ENCODE measurements at regions not wholly inside any gene's neighbourhood (a gene's known extent, or its start where the extent isn't known, plus 50 kb on each side); places are given as distances from the start of the nearest gene placed in this dataset.

DNA sequence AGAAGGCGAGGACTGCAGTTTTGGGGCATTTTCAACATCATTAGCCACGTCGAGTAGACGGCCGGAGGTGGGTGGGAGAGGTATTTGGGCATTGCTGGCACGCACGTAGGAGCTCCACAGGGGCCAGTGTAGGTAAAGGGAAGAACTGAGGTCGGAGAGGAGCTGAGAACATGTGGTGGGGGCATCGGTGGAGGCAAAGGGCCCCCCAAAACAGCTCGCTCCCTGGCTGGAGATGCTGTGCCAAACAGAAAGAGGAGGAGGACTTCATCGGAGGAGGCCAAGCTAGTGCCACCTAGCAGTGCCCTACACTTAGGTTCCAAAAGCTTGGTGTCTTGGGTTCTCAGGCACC, 52.0 kb upstream of the PPP2R5C start:
- Mint-ChIP-seq H3K9me3 (no peaks in the 10 kb centered on the region), H3K27ac (no peak overlapping the region), H3K27me3 (peaks cover 22% of the 10 kb centered on the region), H3K4me3 (no peak overlapping the region), H3K36me3 (peaks cover 4% of the 10 kb centered on the region), H3K4me1 (ENCODE audit: unreplicated experiment) (peaks cover 13% of the 10 kb centered on the region)
- no peak for TF ChIP-seq CTCF (conservative IDR thresholded peaks at IDR 0.05)
- DNase-seq (ENCODE audit: extremely low spot score, unreplicated experiment): no peak

DNA sequence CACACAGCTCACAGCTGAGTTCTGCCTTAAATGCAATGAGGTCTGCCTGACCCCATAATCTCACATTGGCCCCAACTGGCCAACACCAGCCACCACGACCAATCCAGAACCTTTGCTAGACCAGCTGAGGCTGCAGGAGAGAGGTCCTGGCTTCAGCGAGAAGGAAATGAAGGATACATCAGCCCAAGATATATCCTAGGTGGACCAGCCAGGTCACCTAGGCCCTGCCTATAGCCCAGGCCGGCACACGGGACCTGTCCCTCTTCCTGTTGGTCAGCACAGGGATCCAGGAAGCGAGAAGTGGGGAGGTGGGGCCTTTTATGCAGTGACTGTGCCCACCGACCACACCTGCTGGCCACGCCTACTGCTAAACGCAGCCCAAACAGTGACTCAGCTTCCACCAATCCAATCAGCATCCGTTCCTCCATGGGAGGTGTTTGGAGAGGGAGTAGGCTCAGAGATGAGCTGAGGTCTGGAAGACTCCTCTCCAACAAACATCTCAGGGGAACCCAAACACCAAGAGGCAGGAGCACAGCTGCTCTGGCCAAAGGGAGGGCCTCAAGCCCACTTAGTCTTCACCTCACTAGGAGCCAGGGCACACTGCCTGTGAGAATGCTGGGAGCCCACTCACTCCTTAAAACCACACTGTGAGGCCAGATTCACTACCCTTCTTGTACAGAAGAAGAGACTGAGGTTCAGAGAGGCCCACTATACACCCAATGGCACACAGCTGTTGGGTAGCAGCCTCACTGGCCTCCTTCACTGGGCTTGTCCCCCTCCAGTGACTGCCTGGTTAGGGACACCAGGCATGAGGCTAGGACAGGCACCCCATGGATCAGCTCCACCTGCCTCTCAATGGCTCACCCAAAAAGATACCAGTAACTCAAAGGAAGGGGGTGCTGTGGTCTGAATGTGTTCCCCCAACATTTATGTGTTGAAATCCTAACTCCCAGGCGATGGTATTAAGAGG, 51.3 kb upstream of the PPP2R5C start:
- TF ChIP-seq CTCF (conservative IDR thresholded peaks at IDR 0.05): no peak
- no peaks in the 10 kb centered on the region for H3K9me3 Mint-ChIP-seq
- peaks cover 14% of the 10 kb centered on the region for H3K27me3 Mint-ChIP-seq
- no peak for DNase-seq (ENCODE audit: extremely low spot score, unreplicated experiment)
- H3K4me3 Mint-ChIP-seq: no peak overlapping the region
- peaks cover 11% of the 10 kb centered on the region for H3K4me1 Mint-ChIP-seq (ENCODE audit: unreplicated experiment)
- no peak overlapping the region for H3K27ac Mint-ChIP-seq
- peaks cover 2% of the 10 kb centered on the region for H3K36me3 Mint-ChIP-seq

DNA sequence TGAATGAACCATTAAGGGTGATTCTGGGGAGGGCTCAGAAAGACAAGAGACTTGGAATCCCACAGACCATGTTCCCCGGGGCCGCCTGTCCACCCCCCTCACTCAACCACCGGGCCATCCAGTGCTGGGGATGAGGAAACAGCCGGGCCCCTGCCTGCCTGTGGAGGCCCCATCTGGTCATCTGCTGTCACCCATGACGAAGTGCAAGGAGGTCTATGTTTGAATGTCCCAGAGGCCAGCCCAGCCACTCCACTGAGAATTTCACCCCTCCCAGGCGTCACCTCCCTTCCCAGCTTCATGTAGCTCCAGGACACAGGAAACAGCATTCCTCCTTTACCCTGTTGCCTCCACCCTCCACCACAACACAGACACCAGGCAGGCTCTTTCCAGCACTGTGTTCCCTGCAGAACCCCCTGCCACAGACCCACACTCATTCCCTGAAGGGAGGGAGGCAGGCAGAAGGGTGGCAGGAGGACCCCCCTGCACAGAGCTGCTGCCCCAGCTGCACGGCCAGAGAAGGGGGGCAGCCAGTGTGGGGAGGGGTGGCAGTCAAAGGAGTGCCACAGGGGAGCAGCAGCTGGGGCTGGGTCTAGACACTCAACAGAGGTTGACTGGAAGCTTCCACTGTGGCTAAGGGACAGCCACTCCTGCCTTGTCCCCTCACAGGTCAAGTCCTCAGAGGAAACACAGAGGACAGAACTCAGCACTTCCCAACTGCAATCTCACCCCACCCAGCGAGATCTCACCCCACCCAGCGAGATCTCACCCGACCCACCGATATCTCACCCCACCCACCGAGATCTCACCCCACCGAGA, 50.3 kb upstream of the PPP2R5C start:
- H3K36me3 Mint-ChIP-seq: no peaks in the 10 kb centered on the region
- DNase-seq (ENCODE audit: extremely low spot score, unreplicated experiment): no peak
- no peak for TF ChIP-seq CTCF (conservative IDR thresholded peaks at IDR 0.05)
- no peak overlapping the region for H3K4me3 Mint-ChIP-seq
- no peaks in the 10 kb centered on the region for H3K9me3 Mint-ChIP-seq
- peaks cover 8% of the 10 kb centered on the region for H3K4me1 Mint-ChIP-seq (ENCODE audit: unreplicated experiment)
- peaks cover 11% of the 10 kb centered on the region for H3K27me3 Mint-ChIP-seq
- no peak overlapping the region for H3K27ac Mint-ChIP-seq
